ENCODE measurements at regions not wholly inside any gene's neighbourhood (a gene's known extent, or its start where the extent isn't known, plus 50 kb on each side); places are given as distances from the start of the nearest gene placed in this dataset.
"Not testable (repeated sequence)": the region's sequence is repeated elsewhere in the genome, so short reads cannot be mapped to it uniquely, and the experiment has no call there.

DNA sequence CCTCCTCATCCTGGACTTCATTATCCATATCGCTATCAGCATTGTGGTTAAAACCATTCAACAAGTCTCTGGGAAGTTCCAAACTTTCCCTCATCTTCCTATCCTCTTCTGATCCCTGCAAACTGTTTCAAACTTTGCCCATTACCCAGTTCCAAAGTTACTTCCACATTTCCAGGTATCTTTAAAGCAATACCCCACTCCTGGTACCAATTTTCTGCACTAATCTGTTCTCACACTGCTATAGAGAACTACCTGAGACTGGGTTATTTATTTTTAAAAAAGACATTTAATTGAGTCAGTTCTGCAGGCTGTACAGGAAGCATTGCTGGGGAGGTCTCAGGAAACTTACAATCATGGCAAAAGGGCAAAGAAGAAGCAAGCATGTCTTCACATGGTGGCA lies 147.3 kb downstream of the ARL4A start:
- no peak for DNase-seq

DNA sequence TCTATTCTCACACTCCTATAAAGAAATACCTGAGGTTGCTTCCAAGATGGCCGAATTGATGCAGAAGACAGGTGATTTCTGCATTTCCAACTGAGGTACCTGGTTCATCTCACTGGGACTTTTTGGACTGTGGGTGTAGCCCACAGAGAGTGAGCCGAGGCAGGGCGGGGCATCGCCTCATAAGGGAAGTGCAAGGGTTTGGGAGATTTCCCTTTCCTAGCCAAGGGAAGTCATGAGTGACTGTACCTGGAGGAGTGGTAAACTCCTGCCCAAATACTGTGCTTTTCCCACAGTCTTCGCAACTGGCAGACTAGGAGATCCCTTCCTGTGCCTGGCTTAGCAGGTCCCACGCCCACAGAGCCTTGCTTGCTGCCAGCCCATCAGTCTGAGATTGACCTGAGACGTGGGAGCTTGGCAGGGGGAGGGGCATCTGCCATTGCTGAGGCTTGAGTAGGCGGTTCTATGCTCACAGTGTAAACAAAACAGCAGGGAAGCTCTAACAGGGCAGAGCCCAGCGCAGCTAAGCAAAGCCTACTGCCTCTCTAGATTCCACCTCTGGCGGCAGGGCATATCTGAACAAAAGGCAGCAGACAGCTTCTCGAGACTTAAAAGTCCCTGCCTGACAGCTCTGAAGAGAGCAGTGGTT lies 152.2 kb downstream of the ARL4A start:
- DNase-seq: no peak

DNA sequence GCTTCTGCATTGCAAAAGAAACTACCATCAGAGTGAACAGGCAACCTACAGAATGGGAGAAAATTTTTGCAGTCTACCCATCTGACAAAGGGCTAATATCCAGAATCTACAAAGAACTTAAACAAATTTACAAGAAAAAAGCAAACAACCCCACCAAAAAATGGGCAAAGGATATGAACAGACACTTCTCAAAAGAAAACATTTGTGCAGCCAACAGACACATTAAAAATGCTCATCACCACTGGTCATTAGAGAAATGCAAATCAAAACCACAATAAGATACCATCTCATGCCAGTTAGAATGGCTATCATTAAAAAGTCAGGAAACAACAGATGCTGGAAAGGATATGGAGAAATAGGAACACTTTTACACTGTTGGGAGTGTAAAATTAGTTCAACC lies 157.3 kb downstream of the ARL4A start:
- not testable (repeated sequence) for DNase-seq

DNA sequence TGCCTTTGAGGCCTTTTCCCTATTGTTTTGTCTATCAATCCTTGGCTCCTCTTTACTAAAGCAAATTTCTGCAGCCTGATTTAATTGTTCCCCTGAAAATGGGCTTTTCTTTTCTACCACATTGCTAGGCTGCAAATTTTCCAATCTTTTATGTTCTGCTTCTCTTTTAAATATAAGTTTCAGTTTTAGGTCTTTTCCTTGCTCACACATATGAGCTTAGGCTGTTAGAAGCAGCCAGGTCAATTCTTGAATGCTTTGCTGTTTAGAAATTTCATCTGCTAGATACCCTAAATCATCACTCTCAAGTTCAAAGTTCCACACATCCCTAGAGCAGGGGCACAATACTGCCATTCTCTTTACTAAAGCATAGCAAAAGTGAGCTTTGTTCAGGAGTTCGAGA lies 159.6 kb downstream of the ARL4A start:
- DNase-seq: no peak

DNA sequence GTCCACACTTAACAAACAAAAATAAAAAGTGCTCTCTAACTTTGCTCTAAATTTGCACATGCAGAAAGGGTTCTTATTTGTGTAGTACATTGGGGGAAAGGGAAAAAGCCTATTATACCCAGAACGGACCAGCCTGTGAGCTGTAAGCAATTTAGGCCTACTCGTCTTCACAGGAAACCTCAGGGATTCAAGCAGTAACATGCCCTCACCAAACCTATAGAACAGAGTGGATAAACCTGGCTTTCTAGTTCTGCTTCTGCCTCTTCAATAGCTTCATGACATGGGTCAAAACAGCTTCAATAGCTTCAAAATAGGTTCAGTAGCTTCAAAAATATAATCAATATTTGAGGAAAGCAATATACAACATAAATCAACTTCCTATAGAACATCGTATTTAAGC lies 163.7 kb downstream of the ARL4A start:
- no peak for DNase-seq

DNA sequence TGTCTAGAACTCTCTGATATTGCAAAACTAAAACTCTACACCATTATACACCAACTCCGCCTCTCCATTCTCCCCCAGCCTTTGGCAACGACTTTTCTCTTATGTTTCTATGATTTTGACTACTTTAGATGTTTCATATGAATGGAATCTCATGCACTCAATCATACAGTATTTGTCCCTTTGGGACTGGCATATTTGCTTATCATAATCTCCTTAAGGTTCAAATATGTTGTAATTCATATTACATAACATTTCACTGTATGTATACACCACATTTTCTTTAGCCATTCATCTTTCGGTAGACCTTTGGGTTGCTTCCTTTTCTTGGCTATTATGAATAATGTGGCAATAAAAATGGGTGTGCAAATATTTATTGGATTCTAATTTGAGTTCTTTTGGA lies 164.4 kb downstream of the ARL4A start:
- DNase-seq: no peak

DNA sequence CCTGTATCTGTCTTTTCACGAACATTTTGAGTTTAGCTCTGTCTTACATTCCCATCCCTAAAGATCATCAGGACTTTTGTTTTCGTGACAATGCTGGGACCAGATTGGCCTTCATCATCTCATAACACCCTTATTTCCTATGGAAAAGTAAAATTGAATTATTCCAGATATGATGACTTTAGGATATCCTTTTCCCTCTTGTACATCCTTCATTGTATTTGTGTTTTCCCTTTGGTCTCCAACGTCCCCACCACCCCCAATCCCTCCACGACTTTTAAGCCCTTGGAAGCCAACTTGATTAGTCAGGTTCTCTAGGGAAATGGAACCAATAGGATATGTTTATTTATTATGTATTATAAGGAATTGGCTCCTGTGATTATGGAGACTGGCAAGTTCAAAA lies 167.6 kb downstream of the ARL4A start:
- DNase-seq: no peak

DNA sequence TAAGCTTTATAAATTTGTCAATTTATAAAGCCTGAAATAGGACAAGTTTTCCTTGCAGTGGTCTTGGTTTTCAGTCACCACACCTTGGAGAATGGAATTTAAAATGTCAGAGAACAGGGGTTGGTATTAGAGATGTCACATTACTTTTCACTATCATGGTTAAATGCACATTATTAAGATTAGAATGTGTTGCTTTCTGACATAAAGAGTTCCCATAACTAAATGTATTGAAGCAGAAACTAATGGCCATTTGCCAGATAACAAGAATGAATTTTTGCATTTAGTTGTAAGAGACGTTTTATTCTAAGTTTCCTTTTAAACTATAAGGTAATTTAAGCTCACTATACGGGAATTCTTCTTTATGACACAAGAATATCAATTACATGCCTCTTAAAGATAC lies 172.3 kb downstream of the ARL4A start:
- no peak for DNase-seq

DNA sequence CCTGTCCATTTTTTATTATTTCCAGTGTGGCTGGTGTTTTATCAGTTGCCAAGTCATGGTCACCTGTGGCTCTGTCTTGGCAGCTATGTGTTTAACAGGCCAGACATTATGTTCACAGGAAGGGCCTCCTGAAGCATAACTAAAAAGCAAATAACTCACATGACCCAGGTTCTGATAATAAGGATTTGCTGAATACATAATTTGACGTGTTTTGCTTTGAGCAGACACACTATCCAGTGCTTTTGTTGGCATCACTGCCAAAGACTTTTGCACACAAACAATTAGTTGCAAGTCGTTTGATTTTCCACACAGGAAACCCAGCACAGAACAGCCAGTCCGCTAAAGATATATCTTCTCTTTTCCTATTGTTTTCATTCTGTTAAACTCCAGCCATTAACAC lies 173.6 kb downstream of the ARL4A start:
- no peak for DNase-seq

DNA sequence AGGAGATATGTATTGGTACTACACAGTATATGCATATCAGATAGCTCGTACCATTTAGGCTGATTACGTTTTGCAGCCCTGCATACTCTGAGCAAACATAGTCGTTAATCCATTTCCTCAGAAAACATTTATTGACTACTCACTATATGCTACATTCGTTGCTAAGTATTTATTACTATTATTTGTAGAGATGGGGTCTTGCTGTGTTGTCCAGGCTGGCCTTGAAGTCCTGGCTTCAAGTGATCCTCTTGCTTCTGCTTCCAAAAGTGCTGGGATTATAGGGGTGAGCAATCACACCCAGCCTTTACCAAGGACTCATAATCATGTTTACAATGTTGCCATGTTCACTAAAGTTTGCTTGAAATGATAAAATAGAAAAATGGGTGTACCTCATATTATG lies 174.7 kb downstream of the ARL4A start:
- no peak for DNase-seq

DNA sequence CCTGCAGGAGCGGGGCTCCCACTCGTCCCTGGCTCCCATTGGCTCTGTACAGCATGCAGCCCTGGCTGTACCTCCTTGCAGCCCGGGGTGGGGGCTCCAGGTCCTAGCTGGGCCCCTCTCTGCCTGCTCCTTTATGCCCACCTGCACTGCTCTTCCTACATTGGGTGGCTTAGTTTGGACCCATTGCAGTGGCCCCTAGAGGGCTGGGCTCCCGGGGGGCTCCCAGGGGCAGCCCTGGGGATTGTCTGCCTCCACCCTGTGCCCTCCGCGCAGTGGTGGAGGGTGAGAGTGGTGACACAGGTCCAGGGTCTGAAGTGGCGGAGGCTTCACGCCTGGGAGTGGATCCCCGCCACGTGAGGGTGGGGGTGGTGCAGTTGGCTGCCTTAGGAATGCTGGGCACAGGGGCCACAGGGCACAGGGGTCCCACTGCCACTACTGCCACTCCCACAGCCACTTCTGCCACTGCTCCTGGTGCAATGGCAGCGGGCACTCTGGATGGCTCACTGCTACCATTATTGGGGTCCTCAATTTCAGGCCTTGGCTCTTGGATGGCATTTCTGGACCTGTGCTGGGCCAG lies 177.1 kb downstream of the ARL4A start:
- no peak for DNase-seq

DNA sequence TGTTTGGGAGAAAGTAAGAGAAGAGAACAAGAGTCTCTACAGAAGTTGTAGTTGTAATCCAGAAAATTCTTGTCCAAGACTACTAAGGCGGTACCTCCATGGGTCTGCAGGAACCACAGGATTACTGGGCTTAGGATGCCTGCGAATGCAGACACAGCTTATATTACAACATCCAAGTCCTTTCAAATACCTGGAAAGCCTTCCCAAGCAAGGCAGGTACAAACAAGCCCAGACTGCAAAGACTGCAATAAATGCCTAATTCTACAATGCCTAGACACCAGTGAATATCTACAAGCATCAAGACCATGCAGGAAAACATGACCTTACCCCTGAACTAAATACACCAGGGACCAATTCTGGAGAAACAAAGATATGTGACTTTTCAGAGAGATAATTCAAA lies 178.2 kb downstream of the ARL4A start:
- DNase-seq: no peak

DNA sequence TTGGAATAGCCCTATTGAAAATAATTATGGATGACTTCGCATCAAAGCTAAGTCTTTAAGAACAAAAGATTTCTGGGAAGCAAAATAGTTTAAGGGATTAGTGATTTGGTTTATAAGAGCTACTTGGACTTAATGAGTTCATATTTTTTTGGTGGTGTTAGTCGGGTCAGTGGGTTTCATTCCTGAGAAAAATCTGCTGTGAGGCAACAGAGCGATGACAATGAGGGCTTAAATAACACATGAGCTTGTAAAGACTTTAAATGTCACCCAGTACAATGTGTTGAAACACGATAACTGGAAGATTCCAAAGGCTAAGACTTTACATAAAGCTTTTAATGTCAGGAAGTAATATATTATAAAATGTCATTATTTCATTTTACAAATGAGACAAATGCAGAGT lies 178.8 kb downstream of the ARL4A start:
- no peak for DNase-seq

DNA sequence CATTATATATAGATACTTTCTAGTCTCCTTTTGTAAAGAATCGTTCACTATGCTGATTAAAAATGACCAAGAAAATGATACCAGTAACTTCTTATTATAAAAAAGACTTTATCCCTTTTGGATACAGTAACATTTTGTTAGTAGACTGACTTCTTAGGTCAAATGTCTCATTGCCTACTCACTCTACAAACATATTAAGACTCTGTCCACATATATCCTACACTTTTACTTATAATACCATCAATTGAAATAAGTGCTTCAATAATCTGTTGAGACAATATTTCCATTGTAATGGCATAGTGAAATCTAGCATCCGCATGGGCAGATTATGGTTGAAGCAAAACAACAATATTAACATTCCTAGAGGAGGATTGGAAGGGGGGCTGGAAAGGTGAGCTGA lies 180.6 kb downstream of the ARL4A start:
- DNase-seq: no peak

DNA sequence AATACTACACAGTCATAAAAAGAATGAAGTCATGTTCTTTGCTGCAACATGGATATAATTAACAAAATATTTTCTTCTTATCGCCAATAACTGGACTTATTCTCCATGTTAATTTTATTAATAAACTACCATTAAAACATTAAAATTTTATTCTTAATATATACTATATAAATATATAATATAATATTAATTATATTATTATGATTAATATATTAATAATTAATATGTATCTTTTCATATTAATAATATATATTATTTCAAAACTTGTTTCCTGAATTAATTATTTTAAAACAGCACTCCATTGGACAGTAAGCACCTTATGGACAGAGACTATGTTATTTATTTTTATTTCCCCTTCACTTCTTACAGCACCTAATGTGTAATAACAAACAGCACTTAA lies 182.8 kb downstream of the ARL4A start:
- DNase-seq: no peak

DNA sequence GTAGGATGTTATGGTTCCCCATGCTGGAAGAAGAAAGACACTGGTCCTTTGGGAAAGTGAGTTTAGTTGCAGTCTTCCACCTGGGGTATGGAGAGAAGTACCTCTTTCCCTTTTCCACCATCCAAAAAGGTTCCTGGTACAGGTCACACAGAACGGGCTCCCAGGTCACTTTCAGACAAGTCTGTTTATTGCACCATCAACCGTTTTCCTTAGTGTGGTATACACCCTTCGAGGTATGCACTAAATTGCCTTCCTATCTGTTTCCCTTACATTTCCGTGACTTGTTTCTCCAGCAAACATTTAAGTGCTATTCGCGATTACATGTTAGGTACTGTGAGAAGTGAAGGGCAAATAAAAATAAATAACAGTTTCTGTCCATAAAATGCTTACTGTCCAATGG lies 185.1 kb downstream of the ARL4A start:
- DNase-seq: no peak

DNA sequence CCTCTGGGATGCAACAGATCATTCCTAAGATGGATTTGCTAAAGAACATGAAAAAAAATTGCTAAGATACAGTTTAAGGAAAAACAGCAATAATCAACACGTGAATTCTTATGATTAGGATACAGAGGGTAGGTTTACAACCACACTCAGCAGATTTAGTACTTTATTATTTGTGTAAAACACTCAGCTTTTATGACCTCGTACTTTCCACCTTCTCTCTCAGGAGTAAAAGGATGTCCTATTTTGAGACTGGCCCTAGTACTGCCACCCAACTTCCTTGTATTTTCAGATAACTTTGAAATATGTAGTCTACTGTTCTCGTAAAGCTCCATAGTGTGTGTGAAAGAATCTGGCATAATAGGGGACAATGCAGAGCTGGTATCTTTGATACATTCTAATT lies 186.1 kb downstream of the ARL4A start:
- no peak for DNase-seq

DNA sequence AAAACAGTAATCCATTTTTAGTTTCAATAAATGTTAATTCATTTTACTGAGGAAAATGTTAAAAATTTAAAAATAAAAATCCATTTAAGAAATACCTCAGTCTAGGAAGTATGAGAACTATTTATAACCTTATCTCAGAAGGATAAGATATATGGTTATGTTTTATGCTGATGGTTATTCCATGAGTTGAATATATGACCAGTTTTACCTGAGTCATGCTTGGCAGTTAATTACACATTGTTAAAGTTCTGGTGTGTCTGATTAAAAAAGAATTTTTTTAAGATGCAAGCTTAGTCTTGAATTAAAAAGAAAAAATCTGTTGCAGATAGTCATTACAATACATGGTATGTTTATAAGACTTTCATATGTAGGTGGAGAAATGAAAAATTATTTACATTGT lies 191.7 kb downstream of the ARL4A start:
- no peak for DNase-seq

DNA sequence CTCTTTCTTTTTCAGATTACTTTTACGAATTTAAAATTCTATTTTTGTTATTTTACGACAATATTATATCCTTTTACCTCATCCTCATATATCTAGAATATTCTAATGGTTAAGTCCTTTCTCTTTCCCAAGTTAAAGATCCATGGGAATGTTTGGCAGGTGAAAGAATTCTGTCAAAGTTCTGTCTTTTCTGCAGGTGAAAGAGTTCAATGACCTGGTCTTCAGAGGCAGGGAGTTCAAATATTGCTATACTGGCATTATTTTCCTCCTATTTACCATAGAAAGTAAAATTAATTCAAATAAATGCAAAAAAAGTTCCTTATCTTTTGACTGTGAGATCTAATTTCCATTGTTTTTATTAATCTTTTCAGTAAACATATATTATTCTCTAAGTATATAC lies 194.3 kb downstream of the ARL4A start:
- no peak for DNase-seq

DNA sequence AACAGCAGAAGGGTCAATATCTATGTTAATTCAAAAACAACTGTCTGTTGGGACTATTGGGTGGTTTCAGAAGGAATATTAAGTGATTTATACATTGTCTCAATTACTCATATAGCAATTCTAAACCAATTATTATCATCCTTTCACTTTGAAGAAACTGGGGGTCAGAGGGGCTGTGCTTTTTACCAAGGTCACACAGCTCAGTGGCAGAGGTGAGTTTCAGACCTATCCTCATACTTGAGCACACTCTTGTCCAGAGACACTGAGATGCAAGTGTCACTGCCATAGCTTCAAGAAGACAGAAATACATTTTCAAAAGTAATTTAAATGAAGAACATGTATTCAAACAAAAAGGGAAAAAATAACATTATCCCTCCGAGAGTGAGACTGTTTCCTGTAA lies 195.3 kb downstream of the ARL4A start:
- no peak for DNase-seq

DNA sequence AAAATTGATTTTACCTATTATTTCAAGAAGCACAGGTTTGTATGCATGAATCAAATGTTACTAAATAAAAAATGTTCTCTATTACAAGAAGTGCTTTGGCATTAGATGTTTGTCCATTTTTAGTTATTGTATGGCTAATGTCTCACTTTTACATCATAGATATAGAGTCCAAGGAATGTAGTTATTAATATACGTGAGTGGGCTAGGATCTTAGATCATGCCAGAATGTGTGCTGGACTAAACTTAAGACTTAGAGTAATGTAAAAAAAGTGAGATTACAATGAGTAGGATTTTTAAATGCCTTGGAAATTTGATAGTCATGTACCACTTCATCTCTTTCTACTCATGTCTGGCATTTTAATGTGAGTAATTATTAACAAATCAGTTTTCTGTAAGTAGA lies 196.6 kb downstream of the ARL4A start:
- DNase-seq: no peak

DNA sequence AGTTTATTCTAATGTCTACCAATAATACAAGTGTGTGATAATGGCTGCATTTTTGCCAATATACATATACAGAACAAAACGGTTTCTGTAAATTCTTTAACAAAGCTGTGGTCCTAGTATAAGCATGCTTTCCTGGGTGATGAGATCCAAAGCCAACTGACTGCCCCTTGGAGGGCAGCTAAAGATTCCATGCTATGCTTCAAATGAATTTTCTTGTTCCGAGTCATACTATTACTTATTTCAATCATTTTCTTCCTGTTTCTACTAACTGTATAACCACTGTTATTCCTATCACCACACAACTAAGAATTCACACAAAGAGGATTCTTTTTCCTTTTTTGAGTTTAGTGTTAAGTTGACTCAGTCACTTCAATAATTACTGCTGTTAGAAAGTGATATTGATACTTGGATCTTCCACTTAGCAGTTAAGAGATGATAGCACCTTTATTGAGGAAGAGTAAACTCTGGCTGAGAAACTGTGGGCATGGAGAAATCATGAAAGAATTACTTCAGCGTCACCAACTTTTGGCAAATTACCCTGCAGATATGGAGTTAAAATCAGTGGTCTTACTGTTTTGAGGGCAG lies 197.5 kb downstream of the ARL4A start:
- DNase-seq: peak in 1 of 2 experiments; percentile 29

DNA sequence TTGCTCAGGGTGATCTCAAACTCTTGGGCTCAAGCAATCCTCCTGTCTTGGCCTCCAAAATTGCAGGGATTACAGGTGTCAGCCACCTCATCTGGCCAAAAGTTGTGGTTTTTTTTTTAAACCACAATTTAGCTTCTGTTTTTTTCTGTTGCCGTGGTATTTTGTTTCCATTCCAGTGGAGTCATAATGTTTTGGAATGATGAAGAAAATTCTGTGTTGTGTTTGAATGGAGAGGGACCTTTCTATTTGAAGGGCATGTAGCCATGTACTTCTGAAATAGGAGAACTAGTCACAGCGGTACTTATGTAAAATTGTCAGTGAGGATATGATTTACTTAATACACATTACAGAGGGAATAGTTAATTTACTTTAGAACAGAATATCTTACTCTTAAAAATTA lies 201.3 kb downstream of the ARL4A start:
- DNase-seq: no peak

DNA sequence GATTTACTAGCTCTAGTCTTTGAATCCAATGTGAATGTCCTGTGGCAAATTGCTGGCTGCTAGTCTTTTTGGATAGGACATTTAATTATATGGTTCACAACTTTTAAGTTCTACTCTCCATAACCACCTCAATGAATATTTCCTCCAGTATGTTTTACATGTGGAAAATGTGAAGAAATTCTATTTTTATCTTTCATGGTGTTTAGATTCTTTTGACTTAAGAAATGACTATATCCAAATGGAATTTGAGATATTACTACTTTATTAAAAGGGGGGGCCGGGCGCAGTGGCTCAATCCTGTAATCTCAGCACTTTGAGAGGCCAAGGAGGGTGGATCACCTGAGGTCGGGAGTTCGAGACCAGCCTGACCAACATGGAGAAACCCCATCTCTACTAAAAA lies 202.0 kb downstream of the ARL4A start:
- no peak for DNase-seq

DNA sequence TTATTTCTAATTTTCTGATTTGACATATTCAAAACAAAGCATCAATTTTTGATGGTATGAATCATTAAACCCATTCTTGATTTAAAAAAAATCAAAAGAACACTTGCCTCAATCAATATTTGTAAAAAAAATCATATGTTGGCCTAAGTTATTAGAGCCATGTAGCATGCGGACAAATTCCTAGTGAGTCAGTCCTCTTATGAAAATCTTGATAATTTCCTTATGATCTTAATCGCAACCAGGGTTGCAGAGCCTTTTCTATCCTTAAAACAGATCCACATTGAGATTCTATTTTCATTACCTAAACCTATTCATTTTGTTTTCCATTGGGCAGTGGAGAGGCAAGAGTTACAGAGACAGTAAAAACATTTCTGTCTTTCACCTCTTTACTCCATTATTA lies 203.2 kb downstream of the ARL4A start:
- DNase-seq: no peak
